HepG2 (cell line): ENCODE measurements at regions not wholly inside any gene's neighbourhood (a gene's known extent, or its start where the extent isn't known, plus 50 kb on each side); places are given as distances from the start of the nearest gene placed in this dataset.

ENCODE experiments used
- ATAC-seq: fragments of 200-7000 bp; cut with Tn5 transposase; 3 replicates; pipeline ENCODE4 v1.9.1; 2020; ENCODE audit warnings: mild to moderate bottlenecking, moderate library complexity
- BruUV-seq: library from RNA; stranded (reverse); fragments of 400-500 nt; replicated peaks from 2 replicates; lab custom pipeline; 2021; lab: Mats Ljungman, UMichigan
- CTCF ChIA-PET: fragments of 300-600 bp; formaldehyde crosslinking; extraction: SDS; loops from one replicate; lab custom pipeline; 2021; ENCODE audit warnings: low total read pairs, inconsistent platforms, low intra/inter-chr PET ratio; lab: Yijun Ruan, JAX
- POLR2A ChIA-PET: fragments of 350-600 bp; sonication (Branson Sonifier 250); formaldehyde crosslinking; loops from one replicate; lab custom pipeline; 2020; ENCODE audit warnings: antibody characterized with exemption, inconsistent platforms; lab: Yijun Ruan, JAX
- DNase-seq: peaks from one replicate; pipeline ENCODE4 v3.0.0-alpha.2; 2015; ENCODE audit warnings: low spot score
- FAIRE-seq: peaks from 3 replicates; lab custom pipeline; 2011; peaks lifted over from hg19 to GRCh38; lab: Jason Lieb, UNC
- H2AFZ ChIP-seq: one replicate; pipeline ENCODE4 v1.6.1; 2011; ENCODE audit warnings: low read length, inconsistent platforms
- H3K27ac ChIP-seq: fragments of 300-600 bp; 3 replicates; pipeline ENCODE4 v1.8.0; 2011; ENCODE audit warnings: mixed run types, mild to moderate bottlenecking, mixed read lengths, low read length, inconsistent platforms; ENCODE audit not compliant: insufficient read depth; ENCODE audit errors: extremely low read length
- H3K27me3 ChIP-seq, 2 experiments: fragments of 200-600 bp in 1 of 2; 2 replicates in 1 of 2; 3 replicates in 1 of 2; pipeline versions ENCODE4 v1.6.0 to v1.8.0; 2011; ENCODE audit warnings: low read length in 2 of 2, mild to moderate bottlenecking in 2 of 2, moderate library complexity in 2 of 2, inconsistent platforms in 1 of 2; ENCODE audit not compliant: insufficient read depth in 2 of 2, control insufficient read depth in 1 of 2
- H3K36me3 ChIP-seq, 2 experiments: fragments of 200-600 bp in 1 of 2; replicated peaks in 1 of 2; 2 replicates in 1 of 2; 3 replicates in 1 of 2; pipeline versions ENCODE4 v1.5.1 to v1.8.0; 2011; ENCODE audit warnings: low read length in 2 of 2, inconsistent platforms in 1 of 2; ENCODE audit not compliant: insufficient read depth in 2 of 2, control insufficient read depth in 1 of 2
- H3K4me1 ChIP-seq: 2 replicates; pipeline ENCODE4 v1.5.1; 2012; ENCODE audit warnings: low read length, inconsistent platforms; ENCODE audit not compliant: insufficient read depth
- H3K4me2 ChIP-seq: 2 replicates; pipeline ENCODE4 v1.6.0; 2011; ENCODE audit warnings: low read depth, low read length, inconsistent platforms
- H3K4me3 ChIP-seq, 3 experiments: fragments of 200-600 bp in 1 of 3; sonication (generic), shearing (Covaris generic) in 1 of 3; replicated peaks in 1 of 3; 2 replicates each; pipeline ENCODE4 v1.5.1; 2011 to 2016; ENCODE audit warnings: low read length in 3 of 3, inconsistent platforms in 2 of 3, low read depth in 2 of 3, mild to moderate bottlenecking in 2 of 3, control low read depth in 1 of 3, mixed read lengths in 1 of 3; ENCODE audit not compliant: insufficient read depth in 1 of 3
- H3K79me2 ChIP-seq: one replicate; pipeline ENCODE4 v1.6.1; 2011; ENCODE audit warnings: low read length, inconsistent platforms; ENCODE audit not compliant: insufficient read depth
- H3K9ac ChIP-seq: 2 replicates; pipeline ENCODE4 v1.6.0; 2011; ENCODE audit warnings: mild to moderate bottlenecking, low read depth, low read length, inconsistent platforms; ENCODE audit not compliant: insufficient read depth
- H3K9me3 ChIP-seq: 2 replicates; pipeline ENCODE4 v1.5.1; 2012; ENCODE audit warnings: mild to moderate bottlenecking, low read length
- H4K20me1 ChIP-seq: 2 replicates; pipeline ENCODE4 v1.6.0; 2011; ENCODE audit warnings: inconsistent platforms, mild to moderate bottlenecking, low read length, moderate library complexity; ENCODE audit not compliant: insufficient read depth
- BORCS8-MEF2B ChIP-seq: sonication (generic); formaldehyde crosslinking; IDR thresholded peaks from 2 replicates; pipeline ENCODE4 v1.8.0; 2022; ENCODE audit warnings: mild to moderate bottlenecking, missing genetic modification reagents
- FOXO4 ChIP-seq: sonication (generic); formaldehyde crosslinking; conservative IDR thresholded peaks from 2 replicates; pipeline ENCODE4 v1.8.1; 2023; ENCODE audit warnings: missing genetic modification reagents
- GTF2F1 ChIP-seq: fragments of 150-350 bp; IDR thresholded peaks from 2 replicates; pipeline ENCODE4 v1.6.1; 2014; ENCODE audit warnings: low read length
- HOXD1 ChIP-seq: sonication (generic); formaldehyde crosslinking; IDR thresholded peaks from 2 replicates; pipeline ENCODE4 v1.5.0; 2020; ENCODE audit warnings: missing genetic modification reagents
- KAT2B ChIP-seq: fragments of 150-350 bp; IDR thresholded peaks from 2 replicates; pipeline ENCODE4 v1.6.1; 2014; ENCODE audit warnings: low read depth, low read length, borderline replicate concordance
- NCOR1 ChIP-seq: fragments of 200-600 bp; sonication (generic); IDR thresholded peaks from 2 replicates; pipeline ENCODE4 v1.7.0; 2017; ENCODE audit warnings: antibody characterized with exemption, low read length, borderline replicate concordance
- NFYC ChIP-seq: IDR thresholded peaks from 2 replicates; pipeline ENCODE4 v1.6.1; 2016; ENCODE audit warnings: missing genetic modification reagents, missing compliant biosample characterization
- ONECUT2 ChIP-seq: sonication (generic); formaldehyde crosslinking; IDR thresholded peaks from 2 replicates; pipeline ENCODE4 v1.4.0; 2020; ENCODE audit warnings: missing genetic modification reagents
- RBAK ChIP-seq: sonication (generic); formaldehyde crosslinking; IDR thresholded peaks from 2 replicates; pipeline ENCODE4 v1.5.1; 2020; ENCODE audit warnings: mild to moderate bottlenecking, missing genetic modification reagents
- SNRNP70 ChIP-seq: fragments of 200-400 bp; formaldehyde crosslinking; IDR thresholded peaks from 2 replicates; pipeline ENCODE4 v1.6.1; 2017; ENCODE audit warnings: mild to moderate bottlenecking, low read depth, low read length, moderate library complexity
- THAP7 ChIP-seq: sonication (generic); formaldehyde crosslinking; IDR thresholded peaks from 2 replicates; pipeline ENCODE4 v1.8.1; 2023; ENCODE audit warnings: mild to moderate bottlenecking, missing genetic modification reagents
- ZNF18 ChIP-seq: sonication (generic); formaldehyde crosslinking; IDR thresholded peaks from 2 replicates; pipeline ENCODE4 v1.8.0; 2022; ENCODE audit warnings: mild to moderate bottlenecking, missing genetic modification reagents; ENCODE audit not compliant: insufficient replicate concordance
- ZNF235 ChIP-seq: sonication (generic); formaldehyde crosslinking; IDR thresholded peaks from 2 replicates; pipeline ENCODE4 v1.8.1; 2023; ENCODE audit warnings: mild to moderate bottlenecking, missing genetic modification reagents, borderline replicate concordance
- ZNF501 ChIP-seq: sonication (generic); formaldehyde crosslinking; IDR thresholded peaks from 2 replicates; pipeline ENCODE4 v1.5.1; 2020; ENCODE audit warnings: mild to moderate bottlenecking, moderate library complexity, missing genetic modification reagents
- ZNF607 ChIP-seq: sonication (generic); formaldehyde crosslinking; IDR thresholded peaks from 2 replicates; pipeline ENCODE4 v1.5.1; 2020; ENCODE audit warnings: missing genetic modification reagents, mild to moderate bottlenecking, borderline replicate concordance
- ZSCAN30 ChIP-seq: sonication (generic); formaldehyde crosslinking; IDR thresholded peaks from 2 replicates; pipeline ENCODE4 v1.5.0; 2020; ENCODE audit warnings: mild to moderate bottlenecking, missing genetic modification reagents
- WGBS: methylation state at CpG from one replicate; pipeline ENCODE4 v1.1.6; 2017; ENCODE audit warnings: low lambda C conversion rate; 5-methylcytosine and 5-hydroxymethylcytosine counted together
- in situ Hi-C: cut with HindIII; loops from 2 replicates; pipeline ENCODE4 v1.10.0; 2017; ENCODE audit warnings: low pct_unique_long_range_greater_than_20kb; ENCODE audit not compliant: extremely low pct_ligation_motif_present
- intact Hi-C: fragments of 100-400 bp; cut with micrococcal nuclease; formaldehyde crosslinking; loops from one replicate; pipeline ENCODE4 v1.10.0; 2022; ENCODE audit not compliant: unreplicated experiment

- H3K36me3 ChIP-seq = no peaks in the 10 kb centered on the region
- no peaks in the 10 kb centered on the region for H3K9me3 ChIP-seq
- no peaks in the 10 kb centered on the region for H4K20me1 ChIP-seq
- intact Hi-C loops = no loop called here
- peaks cover 0 to 4% of the 10 kb centered on the region in 2 experiments; a peak in 2 of 5 replicates for H3K27me3 ChIP-seq
- no peak overlapping the region for H3K27ac ChIP-seq
- no peak overlapping the region for H3K4me2 ChIP-seq
- ChIA-PET CTCF (no interaction called here), POLR2A (no interaction called here)
- 12% methylated on average over 7 of the region's 7 CpGs for WGBS
- FAIRE-seq (no peak), DNase-seq (no peak), ATAC-seq (peak; percentile 63)
- no peak for TF ChIP-seq RBAK (CRISPR knock-in tag)
- TF ChIP-seq KAT2B = 0 out of 2 replicates have a peak, but pooled peaks have one; percentile 25
- no peak for TF ChIP-seq ZNF607
- 0 out of 2 replicates have a peak, but pooled peaks have one; percentile 28 for TF ChIP-seq ONECUT2 (CRISPR knock-in tag)
- BruUV-seq = no TSS peak
- no peak overlapping the region for H2AFZ ChIP-seq
- peaks cover 19% of the 10 kb centered on the region for H3K4me1 ChIP-seq
- H3K4me3 ChIP-seq = no peak overlapping the region
- in situ Hi-C loops = no loop called here
- H3K79me2 ChIP-seq = no peaks in the 10 kb centered on the region
- no peak overlapping the region for H3K9ac ChIP-seq
Measured at GRCh38 chr2:175468431-175469098, 287.1 kb upstream of the ATP5MC3 start.

- intact Hi-C loops = no loop called here
- no peak overlapping the region for H2AFZ ChIP-seq
- ChIA-PET POLR2A (no interaction called here), CTCF (no interaction called here)
- in situ Hi-C loops = no loop called here
- no peak for ATAC-seq
- H4K20me1 ChIP-seq = no peaks in the 10 kb centered on the region
- H3K4me2 ChIP-seq = no peak overlapping the region
- BruUV-seq = no TSS peak
- no peaks in the 10 kb centered on the region for H3K79me2 ChIP-seq
- DNase-seq = no peak
- H3K4me3 ChIP-seq = no peak overlapping the region
- H3K4me1 ChIP-seq = peaks cover 34% of the 10 kb centered on the region
- no peak for FAIRE-seq
- peaks cover 0 to 4% of the 10 kb centered on the region in 2 experiments; a peak in 2 of 5 replicates for H3K27me3 ChIP-seq
- H3K9me3 ChIP-seq = peaks cover 11% of the 10 kb centered on the region; the same call in 1 of the 2 replicates
- H3K9ac ChIP-seq = no peak overlapping the region
- H3K27ac ChIP-seq = no peak overlapping the region
- H3K36me3 ChIP-seq = no peaks in the 10 kb centered on the region
- no peak for TF ChIP-seq ZSCAN30
- no peak for TF ChIP-seq BORCS8-MEF2B (CRISPR knock-in tag)
- TF ChIP-seq FOXO4 (CRISPR knock-in tag) = no peak
- TF ChIP-seq GTF2F1 = no peak
- TF ChIP-seq ZNF18 (CRISPR knock-in tag) = no peak
- no peak for TF ChIP-seq ZNF501 (CRISPR knock-in tag)
- TF ChIP-seq NFYC (CRISPR knock-in tag) = no peak
- no peak for TF ChIP-seq ZNF235 (CRISPR knock-in tag)
- TF ChIP-seq NCOR1 = no peak
- no peak for TF ChIP-seq THAP7 (CRISPR knock-in tag)
- no peak for TF ChIP-seq SNRNP70
- TF ChIP-seq HOXD1 (CRISPR knock-in tag) = no peak
Measured at GRCh38 chr2:175465101-175465500, 283.6 kb upstream of the ATP5MC3 start.
